DND-41 (cell line): ENCODE measurements at regions not wholly inside any gene's neighbourhood (a gene's known extent, or its start where the extent isn't known, plus 50 kb on each side); places are given as distances from the start of the nearest gene placed in this dataset.

Source experiments
- ATAC-seq: fragments of 200-7000 bp; cut with Tn5 transposase; 3 replicates; pipeline ENCODE4 v1.9.1; 2021; ENCODE audit warnings: low read depth; ENCODE audit not compliant: insufficient read depth
- DNase-seq: peaks from one replicate; pipeline ENCODE4 v3.0.0-alpha.2; 2020
- H2AFZ ChIP-seq: 2 replicates; pipeline ENCODE4 v1.6.0; 2012; ENCODE audit warnings: low read depth, low read length
- H3K27ac ChIP-seq: 2 replicates; pipeline ENCODE4 v1.5.1; 2012; ENCODE audit warnings: low read length, inconsistent platforms
- H3K27me3 ChIP-seq: fragments of 200-600 bp; sonication (generic); 2 replicates; pipeline ENCODE4 v1.6.0; 2012; ENCODE audit warnings: low read length, mild to moderate bottlenecking, inconsistent platforms; ENCODE audit not compliant: insufficient read depth, poor library complexity
- H3K36me3 ChIP-seq: 2 replicates; pipeline ENCODE4 v1.5.1; 2012; ENCODE audit warnings: low read length, inconsistent platforms; ENCODE audit not compliant: insufficient read depth
- H3K4me1 ChIP-seq: 2 replicates; pipeline ENCODE4 v1.5.1; 2012; ENCODE audit warnings: mild to moderate bottlenecking, low read length; ENCODE audit not compliant: insufficient read depth
- H3K4me2 ChIP-seq: 2 replicates; pipeline ENCODE4 v1.6.0; 2012; ENCODE audit warnings: mild to moderate bottlenecking, moderate library complexity, low read length, inconsistent platforms; ENCODE audit not compliant: insufficient read depth
- H3K4me3 ChIP-seq, 2 experiments: fragments of 200-600 bp in 1 of 2; shearing (Covaris generic) in 1 of 2; 2 replicates each; pipeline ENCODE4 v1.5.1; 2012 to 2016; ENCODE audit warnings: inconsistent platforms in 2 of 2, low read length in 2 of 2, mild to moderate bottlenecking in 2 of 2, low read depth in 1 of 2, moderate library complexity in 1 of 2
- H3K79me2 ChIP-seq: 2 replicates; pipeline ENCODE4 v1.6.0; 2012; ENCODE audit warnings: low read length, inconsistent platforms; ENCODE audit not compliant: insufficient read depth
- H3K9ac ChIP-seq: 2 replicates; pipeline ENCODE4 v1.6.0; 2012; ENCODE audit warnings: low read depth, mild to moderate bottlenecking, inconsistent platforms, low read length, moderate library complexity
- H3K9me3 ChIP-seq: 2 replicates; pipeline ENCODE4 v1.5.1; 2012; ENCODE audit warnings: low read length, moderate library complexity, mild to moderate bottlenecking, inconsistent platforms; ENCODE audit not compliant: insufficient read depth, severe bottlenecking
- H4K20me1 ChIP-seq: 2 replicates; pipeline ENCODE4 v1.6.0; 2012; ENCODE audit warnings: low read length; ENCODE audit not compliant: insufficient read depth
- CTCF ChIP-seq: IDR thresholded peaks from 2 replicates; pipeline ENCODE4 v1.5.1; 2012; ENCODE audit warnings: borderline replicate concordance, low read length, moderate library complexity, mild to moderate bottlenecking; ENCODE audit not compliant: poor library complexity, severe bottlenecking; ENCODE audit errors: extremely low read depth
- EZH2 ChIP-seq: IDR thresholded peaks from 3 replicates; pipeline ENCODE4 v1.6.1; 2012; ENCODE audit warnings: borderline replicate concordance, low read depth, mild to moderate bottlenecking, moderate library complexity, low read length, inconsistent platforms; ENCODE audit not compliant: severe bottlenecking

GRCh38 chr4:96152824-96153223, 312.9 kb downstream of the PDHA2 start:
- no peaks in the 10 kb centered on the region for H3K27me3 ChIP-seq
- H3K4me2 ChIP-seq = no peak overlapping the region
- TF ChIP-seq CTCF (no peak), EZH2 (no peak)
- no peak overlapping the region for H2AFZ ChIP-seq
- H4K20me1 ChIP-seq = no peaks in the 10 kb centered on the region
- no peaks in the 10 kb centered on the region for H3K4me1 ChIP-seq
- no peaks in the 10 kb centered on the region for H3K9me3 ChIP-seq
- no peak overlapping the region for H3K9ac ChIP-seq
- DNase-seq = no peak
- no peak overlapping the region for H3K27ac ChIP-seq
- ATAC-seq = no peak
- H3K36me3 ChIP-seq = no peaks in the 10 kb centered on the region
- H3K79me2 ChIP-seq = no peaks in the 10 kb centered on the region
- no peak overlapping the region for H3K4me3 ChIP-seq

- H3K9me3 ChIP-seq = no peaks in the 10 kb centered on the region
- DNase-seq = no peak
- no peaks in the 10 kb centered on the region for H3K27me3 ChIP-seq
- no peaks in the 10 kb centered on the region for H3K36me3 ChIP-seq
- TF ChIP-seq CTCF = no peak
- TF ChIP-seq EZH2 = no peak
- ATAC-seq = no peak
- no peaks in the 10 kb centered on the region for H3K4me1 ChIP-seq
- H3K9ac ChIP-seq = no peak overlapping the region
- H3K4me3 ChIP-seq = no peak overlapping the region
- no peak overlapping the region for H2AFZ ChIP-seq
- H3K27ac ChIP-seq = no peak overlapping the region
- no peaks in the 10 kb centered on the region for H3K79me2 ChIP-seq
- no peak overlapping the region for H3K4me2 ChIP-seq
- no peaks in the 10 kb centered on the region for H4K20me1 ChIP-seq
These were observed 314.8 kb downstream of the PDHA2 start for GRCh38 chr4:96154676-96155075.

- Histone ChIP-seq H2AFZ (0 out of 2 replicates have a peak overlapping the region, but pooled peaks have one; percentile 29), H3K4me1 (no peaks in the 10 kb centered on the region), H3K27me3 (no peaks in the 10 kb centered on the region), H3K9me3 (no peaks in the 10 kb centered on the region), H3K79me2 (no peaks in the 10 kb centered on the region), H3K9ac (no peak overlapping the region), H4K20me1 (no peaks in the 10 kb centered on the region), H3K4me2 (no peak overlapping the region), H3K4me3 (no peak overlapping the region), H3K27ac (no peak overlapping the region), H3K36me3 (no peaks in the 10 kb centered on the region)
- no peak for DNase-seq
- TF ChIP-seq EZH2 = no peak
- TF ChIP-seq CTCF = no peak
- ATAC-seq = no peak
These were observed 322.7 kb downstream of the PDHA2 start for GRCh38 chr4:96162636-96163035.

GRCh38 chr4:96164814-96165351, 325.0 kb downstream of the PDHA2 start:
- no peak overlapping the region for H3K27ac ChIP-seq
- H4K20me1 ChIP-seq = no peaks in the 10 kb centered on the region
- H3K27me3 ChIP-seq = no peaks in the 10 kb centered on the region
- H3K9ac ChIP-seq = no peak overlapping the region
- no peak for DNase-seq
- no peaks in the 10 kb centered on the region for H3K36me3 ChIP-seq
- no peak overlapping the region for H3K4me2 ChIP-seq
- no peak overlapping the region for H2AFZ ChIP-seq
- H3K79me2 ChIP-seq = no peaks in the 10 kb centered on the region
- no peak overlapping the region for H3K4me3 ChIP-seq
- no peak for TF ChIP-seq CTCF
- no peak for TF ChIP-seq EZH2
- H3K9me3 ChIP-seq = no peaks in the 10 kb centered on the region
- H3K4me1 ChIP-seq = no peaks in the 10 kb centered on the region
- no peak for ATAC-seq
